Myocyte (in vitro differentiated cells): ENCODE measurements at regions not wholly inside any gene's neighbourhood (a gene's known extent, or its start where the extent isn't known, plus 50 kb on each side); places are given as distances from the start of the nearest gene placed in this dataset.
A peak's percentile ranks its signal among the peaks of the same experiment; 100 is the strongest.

Source experiments
- DNase-seq: peaks from one replicate; pipeline ENCODE4 v3.0.0-alpha.2; 2012; ENCODE audit warnings: low read depth

- DNase-seq: no peak
Observed at GRCh38 chr12:25824734-25825133, 133.7 kb upstream of the RASSF8 start.

- DNase-seq: no peak
Observed at GRCh38 chr12:25825446-25825845, 133.0 kb upstream of the RASSF8 start.

- no peak for DNase-seq
Observed at GRCh38 chr12:25827141-25827540, 131.3 kb upstream of the RASSF8 start.

- DNase-seq: no peak
Observed at GRCh38 chr12:25827747-25828146, 130.7 kb upstream of the RASSF8 start.

- peak; percentile 17 for DNase-seq
Observed at GRCh38 chr12:25828188-25828587, 130.3 kb upstream of the RASSF8 start.

GRCh38 chr12:25829192-25829591, 129.3 kb upstream of the RASSF8 start:
- peak; percentile 44 for DNase-seq

GRCh38 chr12:25830456-25830855, 128.0 kb upstream of the RASSF8 start:
- no peak for DNase-seq

- DNase-seq: no peak
Observed at GRCh38 chr12:25833657-25834056, 124.8 kb upstream of the RASSF8 start.

GRCh38 chr12:25835385-25835784, 123.1 kb upstream of the RASSF8 start:
- no peak for DNase-seq

- DNase-seq: no peak
Observed at GRCh38 chr12:25838007-25838406, 120.5 kb upstream of the RASSF8 start.

GRCh38 chr12:25839470-25839869, 119.0 kb upstream of the RASSF8 start:
- DNase-seq: no peak

GRCh38 chr12:25840678-25841465, 117.6 kb upstream of the RASSF8 start:
- no peak for DNase-seq

GRCh38 chr12:25842254-25842653, 116.2 kb upstream of the RASSF8 start:
- DNase-seq: no peak

- no peak for DNase-seq
Observed at GRCh38 chr12:25843976-25844375, 114.5 kb upstream of the RASSF8 start.

GRCh38 chr12:25845415-25845814, 113.1 kb upstream of the RASSF8 start:
- no peak for DNase-seq

- no peak for DNase-seq
Observed at GRCh38 chr12:25852792-25853191, 105.7 kb upstream of the RASSF8 start.

- no peak for DNase-seq
Observed at GRCh38 chr12:25853316-25854095, 105.0 kb upstream of the RASSF8 start.

- no peak for DNase-seq
Observed at GRCh38 chr12:25854991-25855390, 103.5 kb upstream of the RASSF8 start.

GRCh38 chr12:25855716-25856115, 102.8 kb upstream of the RASSF8 start:
- DNase-seq: no peak

- DNase-seq: no peak
Observed at GRCh38 chr12:25859976-25860375, 98.5 kb upstream of the RASSF8 start.

- no peak for DNase-seq
Observed at GRCh38 chr12:25861226-25861625, 97.3 kb upstream of the RASSF8 start.
